Osteoblast (primary cell): ENCODE measurements at regions not wholly inside any gene's neighbourhood (a gene's known extent, or its start where the extent isn't known, plus 50 kb on each side); places are given as distances from the start of the nearest gene placed in this dataset.

Experiments used
- DNase-seq: peaks from one replicate; pipeline ENCODE4 v3.0.0; 2011; ENCODE audit warnings: low spot score, mixed read lengths; ENCODE audit not compliant: insufficient read length; ENCODE audit errors: missing footprints
- H2AFZ ChIP-seq: 2 replicates; pipeline ENCODE4 v1.6.0; 2011; ENCODE audit warnings: mild to moderate bottlenecking, low read length
- H3K27ac ChIP-seq: 2 replicates; pipeline ENCODE4 v1.5.1; 2011; ENCODE audit warnings: mild to moderate bottlenecking, low read depth, low read length, moderate library complexity
- H3K27me3 ChIP-seq: 2 replicates; pipeline ENCODE4 v1.6.0; 2012; ENCODE audit warnings: mild to moderate bottlenecking, control low read depth, inconsistent platforms, low read length, moderate library complexity; ENCODE audit not compliant: insufficient read depth
- H3K36me3 ChIP-seq: 2 replicates; pipeline ENCODE4 v1.5.1; 2011; ENCODE audit warnings: mild to moderate bottlenecking, low read length, control low read depth, moderate library complexity; ENCODE audit not compliant: insufficient read depth
- H3K4me1 ChIP-seq: 2 replicates; pipeline ENCODE4 v1.5.1; 2011; ENCODE audit warnings: mild to moderate bottlenecking, low read length, control low read depth, moderate library complexity; ENCODE audit not compliant: insufficient read depth
- H3K4me2 ChIP-seq: 2 replicates; pipeline ENCODE4 v1.6.0; 2011; ENCODE audit warnings: mild to moderate bottlenecking, low read length; ENCODE audit not compliant: insufficient read depth
- H3K4me3 ChIP-seq: fragments of 200-600 bp; sonication (generic); 3 replicates; pipeline ENCODE4 v1.5.1; 2012; ENCODE audit warnings: mild to moderate bottlenecking, low read length, inconsistent platforms; ENCODE audit not compliant: insufficient read depth
- H3K79me2 ChIP-seq: 2 replicates; pipeline ENCODE4 v1.6.0; 2012; ENCODE audit warnings: mild to moderate bottlenecking, low read length, control low read depth, inconsistent platforms; ENCODE audit not compliant: insufficient read depth
- H3K9me3 ChIP-seq: 2 replicates; pipeline ENCODE4 v1.5.1; 2011; ENCODE audit warnings: low read depth, low read length, control low read depth
- H4K20me1 ChIP-seq: 2 replicates; pipeline ENCODE4 v1.6.0; 2012; ENCODE audit warnings: mild to moderate bottlenecking, low read length, control low read depth; ENCODE audit not compliant: insufficient read depth
- CTCF ChIP-seq: IDR thresholded peaks from 2 replicates; pipeline ENCODE4 v1.5.1; 2011; ENCODE audit warnings: mild to moderate bottlenecking, low read depth, low read length, moderate library complexity; ENCODE audit errors: extremely low read depth

GRCh38 chr16:86821895-86822294 lies 243.5 kb downstream of the FOXL1 start:
- no peaks in the 10 kb centered on the region for H3K36me3 ChIP-seq
- H3K27me3 ChIP-seq, result peaks cover 36% of the 10 kb centered on the region
- no peak for TF ChIP-seq CTCF
- no peaks in the 10 kb centered on the region for H3K79me2 ChIP-seq
- no peak for DNase-seq
- no peak overlapping the region for H2AFZ ChIP-seq
- H3K27ac ChIP-seq, result peak overlapping the region; percentile 95
- no peak overlapping the region for H3K4me3 ChIP-seq
- no peak overlapping the region for H3K4me2 ChIP-seq
- H3K9me3 ChIP-seq, result no peaks in the 10 kb centered on the region
- H3K4me1 ChIP-seq, result peaks cover 28% of the 10 kb centered on the region
- H4K20me1 ChIP-seq, result no peaks in the 10 kb centered on the region

GRCh38 chr16:86823125-86823524 lies 244.8 kb downstream of the FOXL1 start:
- Histone ChIP-seq H3K27me3 (peaks cover 26% of the 10 kb centered on the region), H3K9me3 (no peaks in the 10 kb centered on the region), H3K4me2 (peak overlapping the region; percentile 73), H3K79me2 (no peaks in the 10 kb centered on the region), H3K4me3 (peak overlapping the region; percentile 17), H3K4me1 (peaks cover 28% of the 10 kb centered on the region), H4K20me1 (no peaks in the 10 kb centered on the region), H2AFZ (no peak overlapping the region), H3K27ac (peak overlapping the region; percentile 95), H3K36me3 (no peaks in the 10 kb centered on the region)
- DNase-seq, result peak; percentile 86
- no peak for TF ChIP-seq CTCF

GRCh38 chr16:86823888-86824671 lies 245.7 kb downstream of the FOXL1 start:
- Histone ChIP-seq H3K79me2 (no peaks in the 10 kb centered on the region), H3K9me3 (no peaks in the 10 kb centered on the region), H3K4me2 (peak overlapping the region; percentile 73), H3K27me3 (peaks cover 16% of the 10 kb centered on the region), H3K36me3 (no peaks in the 10 kb centered on the region), H2AFZ (no peak overlapping the region), H3K4me1 (peaks cover 28% of the 10 kb centered on the region), H3K4me3 (peak overlapping the region; percentile 17), H3K27ac (peak overlapping the region; percentile 95), H4K20me1 (no peaks in the 10 kb centered on the region)
- TF ChIP-seq CTCF, result no peak
- peak; percentile 96 for DNase-seq

- H3K4me1 ChIP-seq, result peaks cover 28% of the 10 kb centered on the region
- no peak for TF ChIP-seq CTCF
These were observed 246.5 kb downstream of the FOXL1 start for GRCh38 chr16:86824751-86825296.

More at GRCh38 chr16:86824751-86825296, 246.5 kb downstream of the FOXL1 start:
- no peaks in the 10 kb centered on the region for H3K36me3 ChIP-seq
- no peaks in the 10 kb centered on the region for H4K20me1 ChIP-seq
- no peaks in the 10 kb centered on the region for H3K9me3 ChIP-seq
- no peak overlapping the region for H3K4me3 ChIP-seq
- H3K27me3 ChIP-seq, result peaks cover 13% of the 10 kb centered on the region
- peak overlapping the region; percentile 73 for H3K4me2 ChIP-seq
- H3K27ac ChIP-seq, result peak overlapping the region; percentile 95
- no peaks in the 10 kb centered on the region for H3K79me2 ChIP-seq
- no peak overlapping the region for H2AFZ ChIP-seq
- DNase-seq, result no peak
